ENCODE measurements at regions not wholly inside any gene's neighbourhood (a gene's known extent, or its start where the extent isn't known, plus 50 kb on each side); places are given as distances from the start of the nearest gene placed in this dataset.

DNA sequence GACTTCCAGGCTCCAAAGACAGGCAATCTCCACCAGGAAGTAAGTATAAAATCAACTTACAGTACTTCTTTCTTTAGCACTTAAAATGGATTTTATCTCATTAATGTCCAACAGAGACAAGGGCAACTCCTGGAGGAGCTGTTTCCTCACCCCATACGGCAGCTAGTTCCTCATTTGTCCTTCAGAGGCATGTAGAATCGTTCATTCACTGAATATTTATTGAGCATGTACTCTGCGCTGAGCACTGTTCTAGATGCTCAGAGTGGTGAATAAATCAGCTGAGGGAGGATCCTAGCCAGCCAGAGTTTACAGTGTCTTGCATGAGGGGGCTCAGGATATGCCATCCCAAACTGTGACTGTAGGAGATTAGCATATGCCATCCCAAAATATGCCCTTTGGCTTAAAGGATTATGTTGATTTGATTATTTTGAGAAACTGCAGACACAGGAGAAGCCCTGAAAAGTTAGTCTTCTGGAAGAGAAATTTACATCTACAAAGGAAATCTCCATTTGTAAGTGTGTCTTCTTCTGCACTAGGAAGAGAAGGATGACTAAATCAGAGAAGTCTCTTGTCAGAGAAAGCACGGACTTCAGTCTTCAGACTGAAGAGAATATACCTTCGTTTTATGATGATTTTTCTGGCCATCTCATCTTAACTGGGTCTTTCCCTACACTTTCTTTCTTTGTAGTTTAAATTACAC is 66.9 kb downstream of the BAMBI start:
- no peak for DNase-seq (ENCODE audit: low read depth, low spot score)
- no peak for TF ChIP-seq POLR2AphosphoS5 (IDR thresholded peaks at IDR 0.05; ENCODE audit: low read depth, low read length)
- TF ChIP-seq EZH2phosphoT487 (IDR thresholded peaks at IDR 0.05; ENCODE audit: borderline replicate concordance) = no peak
- TF ChIP-seq SP1 (IDR thresholded peaks at IDR 0.05; ENCODE audit: low read depth) = no peak
- no peak for TF ChIP-seq TCF7L2 (IDR thresholded peaks at IDR 0.05; ENCODE audit: borderline replicate concordance, extremely low read depth, insufficient read depth, insufficient read length)
- TF ChIP-seq SIN3A (IDR thresholded peaks at IDR 0.05; ENCODE audit: low read depth) = no peak
- TF ChIP-seq RAD21 (IDR thresholded peaks at IDR 0.05; ENCODE audit: low read depth) = no peak
- no peak for TF ChIP-seq EZH2 (IDR thresholded peaks at IDR 0.05)
- TF ChIP-seq YY1 (IDR thresholded peaks at IDR 0.05; ENCODE audit: extremely low read depth, insufficient replicate concordance, low read depth, low read length) = no peak
- no peak for TF ChIP-seq ZNF274 (IDR thresholded peaks at IDR 0.05; ENCODE audit: low read depth, low read length)
- TF ChIP-seq, protein P1, sequence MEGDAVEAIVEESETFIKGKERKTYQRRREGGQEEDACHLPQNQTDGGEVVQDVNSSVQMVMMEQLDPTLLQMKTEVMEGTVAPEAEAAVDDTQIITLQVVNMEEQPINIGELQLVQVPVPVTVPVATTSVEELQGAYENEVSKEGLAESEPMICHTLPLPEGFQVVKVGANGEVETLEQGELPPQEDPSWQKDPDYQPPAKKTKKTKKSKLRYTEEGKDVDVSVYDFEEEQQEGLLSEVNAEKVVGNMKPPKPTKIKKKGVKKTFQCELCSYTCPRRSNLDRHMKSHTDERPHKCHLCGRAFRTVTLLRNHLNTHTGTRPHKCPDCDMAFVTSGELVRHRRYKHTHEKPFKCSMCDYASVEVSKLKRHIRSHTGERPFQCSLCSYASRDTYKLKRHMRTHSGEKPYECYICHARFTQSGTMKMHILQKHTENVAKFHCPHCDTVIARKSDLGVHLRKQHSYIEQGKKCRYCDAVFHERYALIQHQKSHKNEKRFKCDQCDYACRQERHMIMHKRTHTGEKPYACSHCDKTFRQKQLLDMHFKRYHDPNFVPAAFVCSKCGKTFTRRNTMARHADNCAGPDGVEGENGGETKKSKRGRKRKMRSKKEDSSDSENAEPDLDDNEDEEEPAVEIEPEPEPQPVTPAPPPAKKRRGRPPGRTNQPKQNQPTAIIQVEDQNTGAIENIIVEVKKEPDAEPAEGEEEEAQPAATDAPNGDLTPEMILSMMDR (IDR thresholded peaks at IDR 0.05 in 2 of 3, conservative IDR thresholded peaks at IDR 0.05 in 1 of 3; ENCODE audit: borderline replicate concordance in 1 of 3, insufficient read depth in 1 of 3, low read depth in 2 of 3, low read length in 2 of 3) = no peak
- no peaks in the 10 kb centered on the region for H3K36me3 ChIP-seq (ENCODE audit: control insufficient read depth in 1 of 2, insufficient read depth in 2 of 2, low read length in 2 of 2)
- no peaks in the 10 kb centered on the region for H3K9me3 ChIP-seq (ENCODE audit: control insufficient read depth in 1 of 2, insufficient read depth in 1 of 2, low read depth in 1 of 2, low read length in 2 of 2)
- RAD21 ChIA-PET (ENCODE audit: low non-redundant PET in 1 of 2, low total read pairs in 2 of 2, uncharacterized antibody in 2 of 2, unreplicated experiment in 2 of 2) = no interaction called here
- CTCF ChIA-PET = no interaction called here
- no peaks in the 10 kb centered on the region for H4K20me1 ChIP-seq (ENCODE audit: insufficient read depth)
- POLR2A ChIA-PET = no interaction called here
- no peak overlapping the region for H3K27ac ChIP-seq (ENCODE audit: low read depth, low read length)
- no TSS peak for BruUV-seq (replicated peaks)
- no peak overlapping the region for H2AFZ ChIP-seq (ENCODE audit: low read depth, low read length, poor library complexity, severe bottlenecking)
- H3K4me1 ChIP-seq (ENCODE audit: control insufficient read depth in 1 of 2, insufficient read depth in 2 of 2, low read length in 2 of 2) = no peaks in the 10 kb centered on the region
- no peaks in the 10 kb centered on the region for H3K9me2 ChIP-seq (ENCODE audit: insufficient read depth)
- no peaks in the 10 kb centered on the region for H3K27me3 ChIP-seq (ENCODE audit: insufficient read depth, low read length)
- no peaks in the 10 kb centered on the region for H3K79me2 ChIP-seq (ENCODE audit: insufficient read depth, low read length)
- H3K4me3 ChIP-seq (replicated peaks in 1 of 2; ENCODE audit: low read depth in 1 of 2, low read length in 2 of 2) = no peak overlapping the region
- H3K4me2 ChIP-seq (ENCODE audit: low read length) = no peak overlapping the region
- ATAC-seq = no peak
- H3K9ac ChIP-seq (ENCODE audit: low read length) = no peak overlapping the region
- intact Hi-C loops (cut with micrococcal nuclease) = no loop called here

All from HCT116 (cell line).